ENCODE measurements at regions not wholly inside any gene's neighbourhood (a gene's known extent, or its start where the extent isn't known, plus 50 kb on each side); places are given as distances from the start of the nearest gene placed in this dataset.
"Not testable (repeated sequence)": the region's sequence is repeated elsewhere in the genome, so short reads cannot be mapped to it uniquely, and the experiment has no call there.

DNA sequence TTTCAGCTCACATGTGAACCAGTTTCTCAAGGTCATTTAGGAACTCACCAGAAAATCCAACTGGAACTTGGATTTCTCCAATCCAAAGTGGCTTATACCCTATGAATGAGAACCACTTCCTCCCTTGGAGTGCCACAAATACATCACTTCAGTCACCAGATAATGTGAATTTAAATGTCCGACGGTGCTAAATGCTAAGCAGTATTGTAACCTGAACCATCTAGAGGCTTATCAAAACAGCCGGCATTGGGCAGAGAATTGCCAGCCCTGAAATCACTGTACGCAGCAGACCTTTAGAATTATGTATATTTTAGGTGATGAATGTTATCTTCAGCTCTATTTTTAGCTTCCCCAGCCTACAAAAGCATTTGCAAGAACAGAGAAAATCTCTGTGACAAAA, 76.8 kb upstream of the COX20 start:
- no peak for DNase-seq (ENCODE audit: low read depth)

- no peak for DNase-seq (ENCODE audit: low read depth)
Observed at GRCh38 chr1:244759158-244759557, 76.3 kb upstream of the COX20 start.

- no peak for DNase-seq (ENCODE audit: low read depth)
Observed at GRCh38 chr1:244760471-244760870, 75.0 kb upstream of the COX20 start.

DNA sequence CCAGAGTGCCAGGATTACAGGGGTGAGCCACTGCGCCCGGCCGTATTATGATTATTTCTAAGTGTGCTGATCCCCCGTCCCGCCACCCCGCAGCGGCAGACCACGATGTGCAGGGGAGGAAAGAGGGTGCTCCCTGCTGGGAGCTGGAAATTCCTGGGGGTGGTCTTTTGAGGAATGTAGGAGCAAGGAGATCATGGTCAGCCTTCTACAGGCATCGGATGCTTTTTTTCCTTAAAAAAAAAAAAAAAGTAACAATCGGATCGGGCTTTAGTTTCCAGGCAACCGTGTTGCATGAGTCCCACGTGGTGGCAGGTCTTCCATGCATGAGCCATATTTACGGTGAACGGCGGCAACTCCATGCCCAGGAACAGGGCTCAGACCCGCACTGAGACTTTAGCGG, 74.2 kb upstream of the COX20 start:
- DNase-seq (ENCODE audit: low read depth): no peak

GRCh38 chr1:244762629-244763028, 72.8 kb upstream of the COX20 start:
- no peak for DNase-seq (ENCODE audit: low read depth)

DNA sequence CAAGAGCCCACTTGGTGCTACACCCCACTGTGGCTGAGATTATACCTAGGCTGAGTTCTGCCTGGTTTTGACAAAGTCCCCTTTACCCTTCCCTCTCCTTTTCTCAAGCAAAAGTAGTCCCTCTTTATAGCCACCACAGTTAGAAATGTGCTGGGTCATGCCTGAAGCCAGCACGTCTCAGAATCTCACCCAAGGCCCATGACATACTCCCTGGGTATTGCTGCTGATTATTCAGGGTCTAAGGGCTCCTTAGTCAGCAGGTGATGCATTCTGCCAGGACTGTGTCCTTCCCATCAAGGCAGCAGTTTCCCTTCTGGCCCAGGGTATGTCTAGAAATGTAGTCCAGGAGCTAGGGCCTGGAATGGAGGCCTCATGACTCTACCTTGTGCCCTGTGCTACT, 67.3 kb upstream of the COX20 start:
- no peak for DNase-seq (ENCODE audit: low read depth)

DNA sequence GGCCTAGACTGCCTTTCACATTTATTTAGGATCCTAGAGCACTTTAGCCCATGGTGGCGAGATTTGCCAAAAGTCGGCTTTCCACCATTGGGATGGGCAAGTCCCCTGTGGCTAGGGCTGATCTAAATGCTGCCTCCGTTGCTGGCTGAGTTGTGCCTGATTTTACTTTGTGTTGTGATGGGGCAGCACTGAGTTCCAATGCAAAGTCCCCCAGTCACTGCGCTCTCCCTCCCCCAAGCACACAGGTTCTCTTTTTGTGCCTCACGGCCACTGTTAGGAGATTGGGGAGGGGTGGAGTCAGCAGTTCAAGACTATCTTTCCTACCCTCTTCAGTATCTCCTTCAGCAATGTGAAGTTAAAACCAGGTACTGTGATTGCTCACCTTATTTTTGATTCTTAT, 66.7 kb upstream of the COX20 start:
- no peak for DNase-seq (ENCODE audit: low read depth)

- DNase-seq (ENCODE audit: low read depth): not testable (repeated sequence)
Observed at GRCh38 chr1:244770556-244770955, 64.9 kb upstream of the COX20 start.

GRCh38 chr1:244773513-244773912, 61.9 kb upstream of the COX20 start:
- no peak for DNase-seq (ENCODE audit: low read depth)

DNA sequence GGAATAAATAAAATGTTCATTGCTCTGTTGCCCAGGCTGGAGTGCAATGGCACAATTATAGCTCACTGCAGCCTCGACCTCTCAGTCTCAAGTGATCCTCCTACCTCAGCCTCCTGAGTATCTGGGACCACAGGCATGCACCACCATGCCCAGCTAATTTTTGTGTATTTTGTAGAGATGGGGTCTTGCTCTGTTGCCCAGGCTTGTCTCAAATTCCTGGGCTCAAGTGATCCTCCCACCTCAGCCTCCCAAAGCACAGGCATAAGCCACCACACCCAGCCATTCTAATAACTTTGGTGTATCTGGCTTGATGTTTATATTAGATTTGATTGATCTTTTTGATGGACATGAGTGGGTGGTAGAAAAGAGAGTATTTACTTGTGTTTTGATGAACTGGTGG, 58.7 kb upstream of the COX20 start:
- DNase-seq (ENCODE audit: low read depth): not testable (repeated sequence)

GRCh38 chr1:244778344-244778743, 57.1 kb upstream of the COX20 start:
- peak; percentile 86 for DNase-seq (ENCODE audit: low read depth)

DNA sequence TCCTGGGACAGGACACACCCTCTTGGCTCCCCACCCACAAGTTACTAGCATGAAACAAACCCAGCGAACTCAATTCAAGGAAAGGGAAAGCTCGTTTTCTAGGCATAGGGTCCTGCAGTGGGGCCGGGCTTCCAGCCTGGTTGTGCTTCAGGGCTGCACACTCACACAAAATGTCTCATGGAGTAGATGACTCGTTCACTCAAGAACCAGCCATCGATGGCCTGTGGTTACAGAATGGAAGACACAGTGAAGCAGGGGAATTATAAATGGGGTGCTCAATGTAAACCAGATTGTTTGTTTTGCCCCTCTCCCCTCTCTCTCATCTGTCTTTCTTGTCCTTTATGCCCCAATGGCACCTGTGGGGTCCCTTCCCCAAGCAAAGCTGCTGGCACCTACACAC, 56.0 kb upstream of the COX20 start:
- DNase-seq (ENCODE audit: low read depth): peak; percentile 33

GRCh38 chr1:244780311-244780710, 55.1 kb upstream of the COX20 start:
- DNase-seq (ENCODE audit: low read depth): no peak

DNA sequence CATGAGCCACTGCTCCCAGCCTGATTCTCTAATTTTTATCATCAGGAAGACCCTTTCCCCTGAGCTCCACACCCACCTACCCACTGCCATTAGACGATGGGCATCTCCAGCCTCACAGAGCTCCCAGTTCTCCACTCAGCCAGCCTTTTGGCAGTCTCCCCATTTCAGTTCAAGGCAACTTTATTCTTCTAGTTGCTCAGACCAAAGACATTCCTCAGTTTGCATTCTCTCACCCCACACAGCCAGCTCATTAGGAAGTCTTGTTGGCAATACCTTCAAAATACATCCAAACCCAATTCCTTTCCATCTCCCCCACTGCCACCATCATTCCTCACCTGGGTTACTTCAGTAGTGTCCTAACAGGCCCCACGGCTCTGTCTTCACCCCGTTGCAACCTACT, 53.4 kb upstream of the COX20 start:
- DNase-seq (ENCODE audit: low read depth): peak; percentile 39

DNA sequence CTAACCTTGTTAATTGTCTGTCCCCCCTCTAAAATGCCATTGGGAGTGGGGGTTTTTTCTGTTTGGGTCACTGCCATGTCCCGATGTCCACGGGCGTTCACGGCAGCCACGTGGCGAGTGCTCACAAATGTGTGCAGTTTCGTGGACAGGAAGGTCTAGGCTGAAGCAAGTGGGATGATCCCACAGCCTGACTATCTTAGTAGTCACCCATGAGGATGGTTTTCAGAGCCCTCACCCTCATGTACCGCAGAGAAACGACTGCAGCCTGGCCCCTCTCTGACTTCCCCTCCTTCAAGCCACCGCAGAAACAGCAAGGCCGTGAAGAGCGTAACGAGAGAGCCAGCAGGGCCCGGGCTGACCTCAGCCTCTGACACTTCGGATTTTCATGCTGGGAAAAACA, 52.3 kb upstream of the COX20 start:
- DNase-seq (ENCODE audit: low read depth): no peak
